ENCODE measurements at regions not wholly inside any gene's neighbourhood (a gene's known extent, or its start where the extent isn't known, plus 50 kb on each side); places are given as distances from the start of the nearest gene placed in this dataset.

DNA sequence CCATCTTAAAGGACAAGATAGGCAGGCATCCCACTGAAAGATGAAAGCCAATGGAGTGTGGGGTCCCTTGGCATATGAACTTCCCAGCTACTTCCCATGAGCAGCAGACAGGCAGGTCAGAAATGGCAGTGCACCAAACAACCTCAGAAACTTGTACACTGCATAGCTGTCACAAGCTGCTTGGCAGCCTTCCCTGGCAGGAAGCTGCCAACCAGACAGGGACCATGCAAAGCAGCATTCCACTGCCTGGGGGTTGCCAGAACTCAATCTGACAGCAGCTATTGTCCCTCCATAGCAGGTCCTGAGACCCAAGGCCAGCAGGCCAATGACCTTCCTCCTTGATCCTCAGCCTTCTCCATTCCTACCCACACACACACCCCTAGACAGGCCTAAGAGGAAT lies 139.5 kb downstream of the PLCE1 start:
- H3K4me1 ChIP-seq (ENCODE audit: low read depth) = no peaks in the 10 kb centered on the region
- no peaks in the 10 kb centered on the region for H3K36me3 ChIP-seq
- H3K9me3 ChIP-seq (ENCODE audit: low read depth) = no peaks in the 10 kb centered on the region
- H3K27me3 ChIP-seq = no peaks in the 10 kb centered on the region
- DNase-seq (ENCODE audit: low read depth in 1 of 2, low spot score in 1 of 2) = no peak
- TF ChIP-seq, protein P1, sequence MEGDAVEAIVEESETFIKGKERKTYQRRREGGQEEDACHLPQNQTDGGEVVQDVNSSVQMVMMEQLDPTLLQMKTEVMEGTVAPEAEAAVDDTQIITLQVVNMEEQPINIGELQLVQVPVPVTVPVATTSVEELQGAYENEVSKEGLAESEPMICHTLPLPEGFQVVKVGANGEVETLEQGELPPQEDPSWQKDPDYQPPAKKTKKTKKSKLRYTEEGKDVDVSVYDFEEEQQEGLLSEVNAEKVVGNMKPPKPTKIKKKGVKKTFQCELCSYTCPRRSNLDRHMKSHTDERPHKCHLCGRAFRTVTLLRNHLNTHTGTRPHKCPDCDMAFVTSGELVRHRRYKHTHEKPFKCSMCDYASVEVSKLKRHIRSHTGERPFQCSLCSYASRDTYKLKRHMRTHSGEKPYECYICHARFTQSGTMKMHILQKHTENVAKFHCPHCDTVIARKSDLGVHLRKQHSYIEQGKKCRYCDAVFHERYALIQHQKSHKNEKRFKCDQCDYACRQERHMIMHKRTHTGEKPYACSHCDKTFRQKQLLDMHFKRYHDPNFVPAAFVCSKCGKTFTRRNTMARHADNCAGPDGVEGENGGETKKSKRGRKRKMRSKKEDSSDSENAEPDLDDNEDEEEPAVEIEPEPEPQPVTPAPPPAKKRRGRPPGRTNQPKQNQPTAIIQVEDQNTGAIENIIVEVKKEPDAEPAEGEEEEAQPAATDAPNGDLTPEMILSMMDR (IDR thresholded peaks at IDR 0.05; ENCODE audit: low read depth, low read length) = no peak
- H3K4me3 ChIP-seq = no peak overlapping the region
- H3K27ac ChIP-seq = no peak overlapping the region

- Histone ChIP-seq H3K4me1 (ENCODE audit: low read depth) (no peaks in the 10 kb centered on the region), H3K9me3 (ENCODE audit: low read depth) (no peaks in the 10 kb centered on the region), H3K27ac (no peak overlapping the region), H3K27me3 (no peaks in the 10 kb centered on the region), H3K4me3 (no peak overlapping the region), H3K36me3 (no peaks in the 10 kb centered on the region)
- TF ChIP-seq, protein P1 (IDR thresholded peaks at IDR 0.05; ENCODE audit: low read depth, low read length) = no peak
- no peak for DNase-seq (ENCODE audit: low read depth in 1 of 2, low spot score in 1 of 2)
Observed at GRCh38 chr10:94137747-94138146, 144.0 kb downstream of the PLCE1 start.

DNA sequence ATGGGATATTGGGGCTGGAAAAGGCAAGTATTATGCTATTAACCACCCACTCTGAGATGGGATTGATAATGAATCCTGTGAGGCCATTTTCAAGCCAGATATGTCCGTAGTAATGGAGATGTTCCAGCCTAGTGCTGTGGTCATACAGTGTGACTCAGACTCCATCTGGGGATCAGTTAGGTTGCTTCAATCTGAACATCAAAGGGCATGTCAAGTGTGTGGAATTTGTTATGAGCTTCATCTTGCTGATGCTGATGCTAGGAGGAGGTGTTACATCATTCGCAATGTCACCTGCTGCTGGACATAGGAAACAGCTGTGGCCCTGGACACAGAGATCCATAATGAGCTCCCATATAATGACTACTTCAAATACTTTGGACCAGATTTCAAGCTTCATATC lies 144.7 kb downstream of the PLCE1 start:
- TF ChIP-seq, protein P1 (IDR thresholded peaks at IDR 0.05; ENCODE audit: low read depth, low read length) = no peak
- no peak for DNase-seq (ENCODE audit: low read depth in 1 of 2, low spot score in 1 of 2)
- H3K27ac ChIP-seq = no peak overlapping the region
- H3K36me3 ChIP-seq = no peaks in the 10 kb centered on the region
- no peaks in the 10 kb centered on the region for H3K9me3 ChIP-seq (ENCODE audit: low read depth)
- no peaks in the 10 kb centered on the region for H3K27me3 ChIP-seq
- H3K4me3 ChIP-seq = no peak overlapping the region
- H3K4me1 ChIP-seq (ENCODE audit: low read depth) = no peaks in the 10 kb centered on the region

- no peaks in the 10 kb centered on the region for H3K4me1 ChIP-seq (ENCODE audit: low read depth)
- TF ChIP-seq, protein P1 (IDR thresholded peaks at IDR 0.05; ENCODE audit: low read depth, low read length) = no peak
Observed at GRCh38 chr10:94143261-94143660, 149.5 kb downstream of the PLCE1 start.

DNA sequence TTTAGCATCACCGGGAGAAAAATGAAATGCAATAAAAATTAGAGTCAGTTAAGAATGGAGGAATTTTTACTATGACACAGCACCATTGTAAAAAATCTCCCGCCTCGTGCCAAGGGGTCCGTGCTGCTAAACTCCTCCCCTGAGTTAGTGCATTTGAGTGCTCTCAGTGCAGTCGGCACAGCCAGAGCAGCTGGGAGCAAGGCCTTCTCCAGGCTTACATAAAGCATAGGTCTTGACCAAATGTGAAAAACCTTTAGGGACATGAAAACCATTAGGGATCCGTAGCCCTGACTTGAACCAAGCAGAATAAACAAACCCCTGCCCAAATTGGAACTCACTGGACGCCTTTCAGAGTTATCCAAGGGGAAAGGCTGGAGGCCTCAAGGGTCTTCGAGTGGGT lies 152.6 kb downstream of the PLCE1 start:
- TF ChIP-seq, protein P1 (IDR thresholded peaks at IDR 0.05; ENCODE audit: low read depth, low read length) = no peak
- H3K9me3 ChIP-seq (ENCODE audit: low read depth) = no peaks in the 10 kb centered on the region
- no peaks in the 10 kb centered on the region for H3K4me1 ChIP-seq (ENCODE audit: low read depth)
- H3K36me3 ChIP-seq = no peaks in the 10 kb centered on the region
- H3K27ac ChIP-seq = no peak overlapping the region
- no peak overlapping the region for H3K4me3 ChIP-seq
- DNase-seq (ENCODE audit: low read depth in 1 of 2, low spot score in 1 of 2) = no peak
- H3K27me3 ChIP-seq = no peaks in the 10 kb centered on the region

More at GRCh38 chr10:94143261-94143660, 149.5 kb downstream of the PLCE1 start:
- Histone ChIP-seq H3K36me3 (no peaks in the 10 kb centered on the region), H3K9me3 (ENCODE audit: low read depth) (no peaks in the 10 kb centered on the region), H3K27ac (no peak overlapping the region), H3K27me3 (no peaks in the 10 kb centered on the region), H3K4me3 (no peak overlapping the region)
- no peak for DNase-seq (ENCODE audit: low read depth in 1 of 2, low spot score in 1 of 2)

GRCh38 chr10:94146746-94147145 lies 153.0 kb downstream of the PLCE1 start:
- H3K4me1 ChIP-seq (ENCODE audit: low read depth) = no peaks in the 10 kb centered on the region
- H3K36me3 ChIP-seq = no peaks in the 10 kb centered on the region
- no peak overlapping the region for H3K4me3 ChIP-seq
- no peak for DNase-seq (ENCODE audit: low read depth in 1 of 2, low spot score in 1 of 2)
- H3K9me3 ChIP-seq (ENCODE audit: low read depth) = no peaks in the 10 kb centered on the region
- H3K27me3 ChIP-seq = no peaks in the 10 kb centered on the region
- no peak overlapping the region for H3K27ac ChIP-seq
- TF ChIP-seq, protein P1 (IDR thresholded peaks at IDR 0.05; ENCODE audit: low read depth, low read length) = no peak
